HCT116 (cell line): ENCODE measurements at regions not wholly inside any gene's neighbourhood (a gene's known extent, or its start where the extent isn't known, plus 50 kb on each side); places are given as distances from the start of the nearest gene placed in this dataset.

Source experiments
- ATAC-seq: fragments of 200-7000 bp; cut with Tn5 transposase; 2 replicates; pipeline ENCODE4 v1.9.1; 2020; ENCODE audit warnings: mild to moderate bottlenecking, moderate library complexity
- BruUV-seq: library from RNA; stranded (reverse); fragments of 400-500 nt; replicated peaks from 2 replicates; lab custom pipeline; 2021; lab: Mats Ljungman, UMichigan
- CTCF ChIA-PET: fragments of 300-600 bp; sonication (Branson Sonifier 250); formaldehyde crosslinking; loops from one replicate; lab custom pipeline; 2021; ENCODE audit warnings: antibody characterized with exemption; lab: Charles Lee
- POLR2A ChIA-PET: fragments of 300-600, 350-600 bp; sonication (Branson Sonifier 250); formaldehyde crosslinking; loops from one replicate; lab custom pipeline; 2021; ENCODE audit warnings: antibody characterized with exemption; lab: Charles Lee
- RAD21 ChIA-PET, 2 experiments: fragments of 300-600 bp; sonication (Branson Sonifier 250); formaldehyde crosslinking; loops; one replicate each; lab custom pipeline; 2023; ENCODE audit warnings: low total read pairs in 2 of 2; ENCODE audit not compliant: uncharacterized antibody in 2 of 2, unreplicated experiment in 2 of 2, low non-redundant PET in 1 of 2; lab: Charles Lee
- DNase-seq: peaks from one replicate; pipeline ENCODE4 v3.0.0-alpha.2; 2010; ENCODE audit warnings: low read depth, low spot score
- H2AFZ ChIP-seq: fragments of 200-600 bp; shearing (Covaris generic), sonication (generic); 2 replicates; pipeline ENCODE4 v1.6.1; 2017; ENCODE audit warnings: low read depth, mixed run types, mixed read lengths, antibody characterized with exemption, low read length; ENCODE audit not compliant: poor library complexity, severe bottlenecking
- H3K27ac ChIP-seq: 2 replicates; pipeline ENCODE4 v1.5.1; 2012; ENCODE audit warnings: low read depth, low read length
- H3K27me3 ChIP-seq: fragments of 200-600 bp; sonication (generic); 2 replicates; pipeline ENCODE4 v1.6.1; 2016; ENCODE audit warnings: mixed run types, low read length, mixed read lengths; ENCODE audit not compliant: insufficient read depth
- H3K36me3 ChIP-seq, 2 experiments: fragments of 200-500 bp in 1 of 2; fragments of 200-600 bp in 1 of 2; sonication (Bioruptor generic) in 1 of 2; sonication (generic) in 1 of 2; 2 replicates each; pipeline versions ENCODE4 v1.5.1 to v1.6.1; 2014 to 2016; ENCODE audit warnings: low read length in 2 of 2, inconsistent platforms in 1 of 2, mixed read lengths in 1 of 2, mixed run types in 1 of 2; ENCODE audit not compliant: insufficient read depth in 2 of 2, control insufficient read depth in 1 of 2
- H3K4me1 ChIP-seq, 2 experiments: fragments of 200-600 bp in 1 of 2; sonication (generic) in 1 of 2; 2 replicates each; pipeline versions ENCODE4 v1.5.1 to v1.6.1; 2012 to 2017; ENCODE audit warnings: low read length in 2 of 2, inconsistent platforms in 1 of 2, mild to moderate bottlenecking in 1 of 2, mixed read lengths in 1 of 2, mixed run types in 1 of 2, moderate library complexity in 1 of 2; ENCODE audit not compliant: insufficient read depth in 2 of 2, control insufficient read depth in 1 of 2
- H3K4me2 ChIP-seq: fragments of 200-600 bp; sonication (generic); 2 replicates; pipeline ENCODE4 v1.6.1; 2017; ENCODE audit warnings: mixed run types, low read length, mixed read lengths
- H3K4me3 ChIP-seq, 2 experiments: fragments of 200-600 bp in 1 of 2; sonication (generic) in 1 of 2; replicated peaks in 1 of 2; 2 replicates each; pipeline ENCODE4 v1.5.1; 2011 to 2016; ENCODE audit warnings: low read length in 2 of 2, control low read depth in 1 of 2, low read depth in 1 of 2, mild to moderate bottlenecking in 1 of 2, mixed read lengths in 1 of 2, mixed run types in 1 of 2
- H3K79me2 ChIP-seq: fragments of 200-600 bp; sonication (generic); 2 replicates; pipeline ENCODE4 v1.6.1; 2017; ENCODE audit warnings: mild to moderate bottlenecking, mixed run types, low read length, moderate library complexity, mixed read lengths; ENCODE audit not compliant: insufficient read depth
- H3K9ac ChIP-seq: fragments of 200-600 bp; sonication (generic); 2 replicates; pipeline ENCODE4 v1.6.1; 2016; ENCODE audit warnings: low read length, mixed read lengths
- H3K9me2 ChIP-seq: fragments of 200-600 bp; sonication (generic), shearing (Covaris generic); 2 replicates; pipeline ENCODE4 v1.6.1; 2017; ENCODE audit warnings: mixed run types, mild to moderate bottlenecking, moderate library complexity; ENCODE audit not compliant: insufficient read depth
- H3K9me3 ChIP-seq, 2 experiments: fragments of 200-500 bp in 1 of 2; fragments of 200-600 bp in 1 of 2; sonication (Bioruptor generic) in 1 of 2; sonication (generic) in 1 of 2; 2 replicates each; pipeline ENCODE4 v1.6.1; 2014 to 2017; ENCODE audit warnings: low read length in 2 of 2, mixed read lengths in 2 of 2, inconsistent platforms in 1 of 2, low read depth in 1 of 2, mild to moderate bottlenecking in 1 of 2, mixed run types in 1 of 2, moderate library complexity in 1 of 2; ENCODE audit not compliant: control insufficient read depth in 1 of 2, insufficient read depth in 1 of 2
- H4K20me1 ChIP-seq: fragments of 200-600 bp; sonication (generic), shearing (Covaris generic); 2 replicates; pipeline ENCODE4 v1.6.1; 2017; ENCODE audit warnings: mixed run types, mild to moderate bottlenecking, moderate library complexity; ENCODE audit not compliant: insufficient read depth
- EZH2phosphoT487 ChIP-seq: fragments of 200-600 bp; IDR thresholded peaks from 2 replicates; pipeline ENCODE4 v1.6.1; 2018; ENCODE audit warnings: antibody characterized with exemption, borderline replicate concordance
- FOSL1 ChIP-seq: IDR thresholded peaks from 2 replicates; pipeline ENCODE4 v1.6.1; 2012; ENCODE audit warnings: low read depth
- JUND ChIP-seq: IDR thresholded peaks from 2 replicates; pipeline ENCODE4 v1.6.1; 2012
- MAX ChIP-seq: IDR thresholded peaks from 2 replicates; pipeline ENCODE4 v1.6.1; 2012
- SIN3A ChIP-seq: IDR thresholded peaks from 2 replicates; pipeline ENCODE4 v1.6.1; 2012; ENCODE audit warnings: low read depth
- TCF7L2 ChIP-seq: IDR thresholded peaks from 2 replicates; pipeline ENCODE4 v1.7.0; 2011; ENCODE audit warnings: borderline replicate concordance, inconsistent platforms; ENCODE audit not compliant: insufficient read depth, insufficient read length; ENCODE audit errors: extremely low read depth
- intact Hi-C: fragments of 100-400 bp; cut with micrococcal nuclease; formaldehyde crosslinking; loops from 2 replicates; pipeline ENCODE4 v1.10.0; 2022
- TF ChIP-seq, protein P1 (sequence below): IDR thresholded peaks from 2 replicates; pipeline ENCODE4 v1.6.1; 2011; ENCODE audit warnings: mild to moderate bottlenecking, low read length, moderate library complexity; ENCODE audit not compliant: insufficient replicate concordance; ENCODE audit errors: extremely low read depth
- TF ChIP-seq, protein P2 (sequence below), 3 experiments: fragments of 200-600 bp in 1 of 3; sonication (generic) in 1 of 3; IDR thresholded peaks in 2 of 3; conservative IDR thresholded peaks in 1 of 3; 2 replicates each; pipeline ENCODE4 v1.5.1; 2012 to 2017; ENCODE audit warnings: low read depth in 2 of 3, low read length in 2 of 3, antibody characterized with exemption in 1 of 3, borderline replicate concordance in 1 of 3, control low read depth in 1 of 3, mild to moderate bottlenecking in 1 of 3, mixed read lengths in 1 of 3, mixed run types in 1 of 3, moderate library complexity in 1 of 3; ENCODE audit not compliant: insufficient read depth in 1 of 3

GRCh38 chr15:95995375-95996168 lies 334.9 kb upstream of the NR2F2 start:
- no peak for ATAC-seq
- intact Hi-C loops: no loop called here
- no peak for DNase-seq
- TF ChIP-seq MAX (no peak), TCF7L2 (no peak), EZH2phosphoT487 (no peak), FOSL1 (no peak), SIN3A (no peak), JUND (no peak)
- TF ChIP-seq, protein P1, sequence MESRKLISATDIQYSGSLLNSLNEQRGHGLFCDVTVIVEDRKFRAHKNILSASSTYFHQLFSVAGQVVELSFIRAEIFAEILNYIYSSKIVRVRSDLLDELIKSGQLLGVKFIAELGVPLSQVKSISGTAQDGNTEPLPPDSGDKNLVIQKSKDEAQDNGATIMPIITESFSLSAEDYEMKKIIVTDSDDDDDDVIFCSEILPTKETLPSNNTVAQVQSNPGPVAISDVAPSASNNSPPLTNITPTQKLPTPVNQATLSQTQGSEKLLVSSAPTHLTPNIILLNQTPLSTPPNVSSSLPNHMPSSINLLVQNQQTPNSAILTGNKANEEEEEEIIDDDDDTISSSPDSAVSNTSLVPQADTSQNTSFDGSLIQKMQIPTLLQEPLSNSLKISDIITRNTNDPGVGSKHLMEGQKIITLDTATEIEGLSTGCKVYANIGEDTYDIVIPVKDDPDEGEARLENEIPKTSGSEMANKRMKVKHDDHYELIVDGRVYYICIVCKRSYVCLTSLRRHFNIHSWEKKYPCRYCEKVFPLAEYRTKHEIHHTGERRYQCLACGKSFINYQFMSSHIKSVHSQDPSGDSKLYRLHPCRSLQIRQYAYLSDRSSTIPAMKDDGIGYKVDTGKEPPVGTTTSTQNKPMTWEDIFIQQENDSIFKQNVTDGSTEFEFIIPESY: no peak
- TF ChIP-seq, protein P2, sequence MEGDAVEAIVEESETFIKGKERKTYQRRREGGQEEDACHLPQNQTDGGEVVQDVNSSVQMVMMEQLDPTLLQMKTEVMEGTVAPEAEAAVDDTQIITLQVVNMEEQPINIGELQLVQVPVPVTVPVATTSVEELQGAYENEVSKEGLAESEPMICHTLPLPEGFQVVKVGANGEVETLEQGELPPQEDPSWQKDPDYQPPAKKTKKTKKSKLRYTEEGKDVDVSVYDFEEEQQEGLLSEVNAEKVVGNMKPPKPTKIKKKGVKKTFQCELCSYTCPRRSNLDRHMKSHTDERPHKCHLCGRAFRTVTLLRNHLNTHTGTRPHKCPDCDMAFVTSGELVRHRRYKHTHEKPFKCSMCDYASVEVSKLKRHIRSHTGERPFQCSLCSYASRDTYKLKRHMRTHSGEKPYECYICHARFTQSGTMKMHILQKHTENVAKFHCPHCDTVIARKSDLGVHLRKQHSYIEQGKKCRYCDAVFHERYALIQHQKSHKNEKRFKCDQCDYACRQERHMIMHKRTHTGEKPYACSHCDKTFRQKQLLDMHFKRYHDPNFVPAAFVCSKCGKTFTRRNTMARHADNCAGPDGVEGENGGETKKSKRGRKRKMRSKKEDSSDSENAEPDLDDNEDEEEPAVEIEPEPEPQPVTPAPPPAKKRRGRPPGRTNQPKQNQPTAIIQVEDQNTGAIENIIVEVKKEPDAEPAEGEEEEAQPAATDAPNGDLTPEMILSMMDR (IDR thresholded peaks at IDR 0.05 in 2 of 3, conservative IDR thresholded peaks at IDR 0.05 in 1 of 3; ENCODE audit: borderline replicate concordance in 1 of 3, insufficient read depth in 1 of 3, low read depth in 2 of 3, low read length in 2 of 3): no peak
- TF ChIP-seq, all 23 proteins: peak for 0
- POLR2A ChIA-PET: no interaction called here
- RAD21 ChIA-PET: no interaction called here
- Histone ChIP-seq H3K27ac (no peak overlapping the region), H3K9me3 (no peaks in the 10 kb centered on the region), H3K36me3 (no peaks in the 10 kb centered on the region), H3K27me3 (no peaks in the 10 kb centered on the region), H3K4me3 (no peak overlapping the region), H4K20me1 (no peaks in the 10 kb centered on the region), H3K9me2 (no peaks in the 10 kb centered on the region), H3K79me2 (no peaks in the 10 kb centered on the region), H2AFZ (no peak overlapping the region), H3K4me1 (peaks cover 0 to 4% of the 10 kb centered on the region in 2 experiments; a peak in 1 of 4 replicates), H3K9ac (no peak overlapping the region), H3K4me2 (no peak overlapping the region)
- CTCF ChIA-PET: no interaction called here
- no TSS peak for BruUV-seq
